HepG2 (cell line): ENCODE measurements at regions not wholly inside any gene's neighbourhood (a gene's known extent, or its start where the extent isn't known, plus 50 kb on each side); places are given as distances from the start of the nearest gene placed in this dataset.

Experiments
- ATAC-seq: fragments of 200-7000 bp; cut with Tn5 transposase; 3 replicates; pipeline ENCODE4 v1.9.1; 2020; ENCODE audit warnings: mild to moderate bottlenecking, moderate library complexity
- BruUV-seq: library from RNA; stranded (reverse); fragments of 400-500 nt; replicated peaks from 2 replicates; lab custom pipeline; 2021; lab: Mats Ljungman, UMichigan
- CTCF ChIA-PET: fragments of 300-600 bp; formaldehyde crosslinking; extraction: SDS; loops from one replicate; lab custom pipeline; 2021; ENCODE audit warnings: low total read pairs, inconsistent platforms, low intra/inter-chr PET ratio; lab: Yijun Ruan, JAX
- POLR2A ChIA-PET: fragments of 350-600 bp; sonication (Branson Sonifier 250); formaldehyde crosslinking; loops from one replicate; lab custom pipeline; 2020; ENCODE audit warnings: antibody characterized with exemption, inconsistent platforms; lab: Yijun Ruan, JAX
- DNase-seq: peaks from one replicate; pipeline ENCODE4 v3.0.0-alpha.2; 2015; ENCODE audit warnings: low spot score
- FAIRE-seq: peaks from 3 replicates; lab custom pipeline; 2011; peaks lifted over from hg19 to GRCh38; lab: Jason Lieb, UNC
- H2AFZ ChIP-seq: one replicate; pipeline ENCODE4 v1.6.1; 2011; ENCODE audit warnings: low read length, inconsistent platforms
- H3K27ac ChIP-seq: fragments of 300-600 bp; 3 replicates; pipeline ENCODE4 v1.8.0; 2011; ENCODE audit warnings: mixed run types, mild to moderate bottlenecking, mixed read lengths, low read length, inconsistent platforms; ENCODE audit not compliant: insufficient read depth; ENCODE audit errors: extremely low read length
- H3K27me3 ChIP-seq, 2 experiments: fragments of 200-600 bp in 1 of 2; 2 replicates in 1 of 2; 3 replicates in 1 of 2; pipeline versions ENCODE4 v1.6.0 to v1.8.0; 2011; ENCODE audit warnings: low read length in 2 of 2, mild to moderate bottlenecking in 2 of 2, moderate library complexity in 2 of 2, inconsistent platforms in 1 of 2; ENCODE audit not compliant: insufficient read depth in 2 of 2, control insufficient read depth in 1 of 2
- H3K36me3 ChIP-seq, 2 experiments: fragments of 200-600 bp in 1 of 2; replicated peaks in 1 of 2; 2 replicates in 1 of 2; 3 replicates in 1 of 2; pipeline versions ENCODE4 v1.5.1 to v1.8.0; 2011; ENCODE audit warnings: low read length in 2 of 2, inconsistent platforms in 1 of 2; ENCODE audit not compliant: insufficient read depth in 2 of 2, control insufficient read depth in 1 of 2
- H3K4me1 ChIP-seq: 2 replicates; pipeline ENCODE4 v1.5.1; 2012; ENCODE audit warnings: low read length, inconsistent platforms; ENCODE audit not compliant: insufficient read depth
- H3K4me2 ChIP-seq: 2 replicates; pipeline ENCODE4 v1.6.0; 2011; ENCODE audit warnings: low read depth, low read length, inconsistent platforms
- H3K4me3 ChIP-seq, 3 experiments: fragments of 200-600 bp in 1 of 3; sonication (generic), shearing (Covaris generic) in 1 of 3; replicated peaks in 1 of 3; 2 replicates each; pipeline ENCODE4 v1.5.1; 2011 to 2016; ENCODE audit warnings: low read length in 3 of 3, inconsistent platforms in 2 of 3, low read depth in 2 of 3, mild to moderate bottlenecking in 2 of 3, control low read depth in 1 of 3, mixed read lengths in 1 of 3; ENCODE audit not compliant: insufficient read depth in 1 of 3
- H3K79me2 ChIP-seq: one replicate; pipeline ENCODE4 v1.6.1; 2011; ENCODE audit warnings: low read length, inconsistent platforms; ENCODE audit not compliant: insufficient read depth
- H3K9ac ChIP-seq: 2 replicates; pipeline ENCODE4 v1.6.0; 2011; ENCODE audit warnings: mild to moderate bottlenecking, low read depth, low read length, inconsistent platforms; ENCODE audit not compliant: insufficient read depth
- H3K9me3 ChIP-seq: 2 replicates; pipeline ENCODE4 v1.5.1; 2012; ENCODE audit warnings: mild to moderate bottlenecking, low read length
- H4K20me1 ChIP-seq: 2 replicates; pipeline ENCODE4 v1.6.0; 2011; ENCODE audit warnings: inconsistent platforms, mild to moderate bottlenecking, low read length, moderate library complexity; ENCODE audit not compliant: insufficient read depth
- BHLHE40 ChIP-seq: IDR thresholded peaks from 2 replicates; pipeline ENCODE4 v1.6.1; 2011; ENCODE audit warnings: low read length, improper control_type of control experiment
- CTCF ChIP-seq: sonication (generic); formaldehyde crosslinking; IDR thresholded peaks from 2 replicates; pipeline ENCODE4 v1.5.0; 2020; ENCODE audit warnings: mild to moderate bottlenecking, missing genetic modification reagents, moderate library complexity
- GLI4 ChIP-seq: sonication (generic); formaldehyde crosslinking; IDR thresholded peaks from 2 replicates; pipeline ENCODE4 v1.5.1; 2020; ENCODE audit warnings: missing genetic modification reagents, mild to moderate bottlenecking, moderate library complexity, borderline replicate concordance
- IKZF1 ChIP-seq: fragments of 450-650 bp; IDR thresholded peaks from 2 replicates; pipeline ENCODE4 v1.7.1; 2016
- KDM1A ChIP-seq: IDR thresholded peaks from 2 replicates; pipeline ENCODE4 v1.6.1; 2016; ENCODE audit warnings: missing compliant biosample characterization
- MAX ChIP-seq: IDR thresholded peaks from 2 replicates; pipeline ENCODE4 v1.6.1; 2012; ENCODE audit warnings: inconsistent platforms
- PBX2 ChIP-seq: IDR thresholded peaks from 2 replicates; pipeline ENCODE4 v1.6.1; 2016; ENCODE audit warnings: control low read depth
- SALL2 ChIP-seq: sonication (generic); formaldehyde crosslinking; IDR thresholded peaks from 2 replicates; pipeline ENCODE4 v1.8.1; 2023; ENCODE audit warnings: mild to moderate bottlenecking, missing genetic modification reagents, inconsistent platforms
- SP140L ChIP-seq: sonication (generic); formaldehyde crosslinking; IDR thresholded peaks from 2 replicates; pipeline ENCODE4 v1.4.0; 2020; ENCODE audit warnings: missing genetic modification reagents, borderline replicate concordance
- TCF7L2 ChIP-seq: IDR thresholded peaks from 2 replicates; pipeline ENCODE4 v1.6.1; 2011; ENCODE audit warnings: mild to moderate bottlenecking, low read depth, low read length, moderate library complexity
- ZBTB33 ChIP-seq: sonication (generic); formaldehyde crosslinking; IDR thresholded peaks from 2 replicates; pipeline ENCODE4 v1.4.0; 2020; ENCODE audit warnings: missing genetic modification reagents
- ZMYM3 ChIP-seq: sonication (generic); formaldehyde crosslinking; IDR thresholded peaks from 2 replicates; pipeline ENCODE4 v1.5.1; 2020; ENCODE audit warnings: mild to moderate bottlenecking, missing genetic modification reagents
- ZNF235 ChIP-seq: sonication (generic); formaldehyde crosslinking; IDR thresholded peaks from 2 replicates; pipeline ENCODE4 v1.8.1; 2023; ENCODE audit warnings: mild to moderate bottlenecking, missing genetic modification reagents, borderline replicate concordance
- ZNF782 ChIP-seq: sonication (generic); formaldehyde crosslinking; IDR thresholded peaks from 2 replicates; pipeline ENCODE4 v1.4.0; 2020; ENCODE audit warnings: missing genetic modification reagents, mild to moderate bottlenecking, borderline replicate concordance
- WGBS: methylation state at CpG from one replicate; pipeline ENCODE4 v1.1.6; 2017; ENCODE audit warnings: low lambda C conversion rate; 5-methylcytosine and 5-hydroxymethylcytosine counted together
- in situ Hi-C: cut with HindIII; loops from 2 replicates; pipeline ENCODE4 v1.10.0; 2017; ENCODE audit warnings: low pct_unique_long_range_greater_than_20kb; ENCODE audit not compliant: extremely low pct_ligation_motif_present
- intact Hi-C: fragments of 100-400 bp; cut with micrococcal nuclease; formaldehyde crosslinking; loops from one replicate; pipeline ENCODE4 v1.10.0; 2022; ENCODE audit not compliant: unreplicated experiment
- TF ChIP-seq, protein P1 (sequence below): sonication (generic); formaldehyde crosslinking; IDR thresholded peaks from 2 replicates; pipeline ENCODE4 v1.5.1; 2020; ENCODE audit warnings: mild to moderate bottlenecking, missing genetic modification reagents, borderline replicate concordance

- TF ChIP-seq, protein P1, sequence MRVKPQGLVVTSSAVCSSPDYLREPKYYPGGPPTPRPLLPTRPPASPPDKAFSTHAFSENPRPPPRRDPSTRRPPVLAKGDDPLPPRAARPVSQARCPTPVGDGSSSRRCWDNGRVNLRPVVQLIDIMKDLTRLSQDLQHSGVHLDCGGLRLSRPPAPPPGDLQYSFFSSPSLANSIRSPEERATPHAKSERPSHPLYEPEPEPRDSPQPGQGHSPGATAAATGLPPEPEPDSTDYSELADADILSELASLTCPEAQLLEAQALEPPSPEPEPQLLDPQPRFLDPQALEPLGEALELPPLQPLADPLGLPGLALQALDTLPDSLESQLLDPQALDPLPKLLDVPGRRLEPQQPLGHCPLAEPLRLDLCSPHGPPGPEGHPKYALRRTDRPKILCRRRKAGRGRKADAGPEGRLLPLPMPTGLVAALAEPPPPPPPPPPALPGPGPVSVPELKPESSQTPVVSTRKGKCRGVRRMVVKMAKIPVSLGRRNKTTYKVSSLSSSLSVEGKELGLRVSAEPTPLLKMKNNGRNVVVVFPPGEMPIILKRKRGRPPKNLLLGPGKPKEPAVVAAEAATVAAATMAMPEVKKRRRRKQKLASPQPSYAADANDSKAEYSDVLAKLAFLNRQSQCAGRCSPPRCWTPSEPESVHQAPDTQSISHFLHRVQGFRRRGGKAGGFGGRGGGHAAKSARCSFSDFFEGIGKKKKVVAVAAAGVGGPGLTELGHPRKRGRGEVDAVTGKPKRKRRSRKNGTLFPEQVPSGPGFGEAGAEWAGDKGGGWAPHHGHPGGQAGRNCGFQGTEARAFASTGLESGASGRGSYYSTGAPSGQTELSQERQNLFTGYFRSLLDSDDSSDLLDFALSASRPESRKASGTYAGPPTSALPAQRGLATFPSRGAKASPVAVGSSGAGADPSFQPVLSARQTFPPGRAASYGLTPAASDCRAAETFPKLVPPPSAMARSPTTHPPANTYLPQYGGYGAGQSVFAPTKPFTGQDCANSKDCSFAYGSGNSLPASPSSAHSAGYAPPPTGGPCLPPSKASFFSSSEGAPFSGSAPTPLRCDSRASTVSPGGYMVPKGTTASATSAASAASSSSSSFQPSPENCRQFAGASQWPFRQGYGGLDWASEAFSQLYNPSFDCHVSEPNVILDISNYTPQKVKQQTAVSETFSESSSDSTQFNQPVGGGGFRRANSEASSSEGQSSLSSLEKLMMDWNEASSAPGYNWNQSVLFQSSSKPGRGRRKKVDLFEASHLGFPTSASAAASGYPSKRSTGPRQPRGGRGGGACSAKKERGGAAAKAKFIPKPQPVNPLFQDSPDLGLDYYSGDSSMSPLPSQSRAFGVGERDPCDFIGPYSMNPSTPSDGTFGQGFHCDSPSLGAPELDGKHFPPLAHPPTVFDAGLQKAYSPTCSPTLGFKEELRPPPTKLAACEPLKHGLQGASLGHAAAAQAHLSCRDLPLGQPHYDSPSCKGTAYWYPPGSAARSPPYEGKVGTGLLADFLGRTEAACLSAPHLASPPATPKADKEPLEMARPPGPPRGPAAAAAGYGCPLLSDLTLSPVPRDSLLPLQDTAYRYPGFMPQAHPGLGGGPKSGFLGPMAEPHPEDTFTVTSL (CRISPR knock-in tag) = no peak
- TF ChIP-seq CTCF (no peak), ZNF782 (CRISPR knock-in tag) (no peak), MAX (no peak), IKZF1 (no peak)
These were observed 1253.8 kb downstream of the C4orf33 start (continued) for GRCh38 chr4:130349745-130350144.

DNA sequence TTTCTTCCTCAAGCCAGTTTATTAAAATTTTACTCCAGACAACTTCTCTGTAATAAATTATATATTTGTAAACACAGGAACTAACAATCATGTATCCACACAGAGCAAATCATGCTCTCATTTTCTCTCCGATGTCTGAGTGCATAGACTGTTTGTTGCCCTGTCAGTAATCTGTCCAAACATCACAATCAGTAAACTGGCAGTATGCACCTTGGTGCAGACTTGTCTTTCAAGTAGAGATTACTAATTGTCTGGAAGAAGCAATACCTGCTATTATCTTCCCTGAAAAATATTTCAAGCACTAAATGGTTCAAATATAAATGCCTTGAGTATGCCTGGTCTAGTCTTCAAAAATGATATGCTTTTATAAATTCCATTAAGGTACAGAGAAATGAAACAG, 1260.9 kb downstream of the C4orf33 start:
- H3K9ac ChIP-seq = no peak overlapping the region
- POLR2A ChIA-PET = no interaction called here
- no peak overlapping the region for H2AFZ ChIP-seq
- intact Hi-C loops (no loop called here), in situ Hi-C loops (no loop called here)
- no peak overlapping the region for H3K27ac ChIP-seq
- BruUV-seq = no TSS peak
- DNase-seq (no peak), FAIRE-seq (no peak), ATAC-seq (no peak)
- H3K27me3 ChIP-seq = no peaks in the 10 kb centered on the region
- H3K79me2 ChIP-seq = no peaks in the 10 kb centered on the region
- no peaks in the 10 kb centered on the region for H3K4me1 ChIP-seq
- H4K20me1 ChIP-seq = no peaks in the 10 kb centered on the region
- no peaks in the 10 kb centered on the region for H3K36me3 ChIP-seq
- CTCF ChIA-PET = no interaction called here
- no peak overlapping the region for H3K4me3 ChIP-seq
- H3K4me2 ChIP-seq = no peak overlapping the region
- no peaks in the 10 kb centered on the region for H3K9me3 ChIP-seq
- 0% methylated on average over 1 of the region's 1 CpG for WGBS
- no peak for TF ChIP-seq TCF7L2
- TF ChIP-seq KDM1A (CRISPR knock-in tag) = no peak
- no peak for TF ChIP-seq ZBTB33 (CRISPR knock-in tag)
- TF ChIP-seq GLI4 (CRISPR knock-in tag) = no peak
- TF ChIP-seq SALL2 = no peak
- no peak for TF ChIP-seq SP140L (CRISPR knock-in tag)
- no peak for TF ChIP-seq PBX2 (CRISPR knock-in tag)
- TF ChIP-seq ZMYM3 (CRISPR knock-in tag) = no peak
- no peak for TF ChIP-seq BHLHE40
- no peak for TF ChIP-seq ZNF235 (CRISPR knock-in tag)
